ENCODE measurements at regions not wholly inside any gene's neighbourhood (a gene's known extent, or its start where the extent isn't known, plus 50 kb on each side); places are given as distances from the start of the nearest gene placed in this dataset.

- no peak for TF ChIP-seq CTCF (IDR thresholded peaks at IDR 0.05)
- no peak for TF ChIP-seq REST (IDR thresholded peaks at IDR 0.05; ENCODE audit: insufficient read depth in 1 of 2, low read depth in 2 of 2, low read length in 1 of 2)
- TF ChIP-seq SIN3A (IDR thresholded peaks at IDR 0.05; ENCODE audit: borderline replicate concordance, insufficient read depth, low read depth, low read length), result no peak
Observed at GRCh38 chr4:133856731-133857355, 344.7 kb downstream of the PABPC4L start.

All from Panc1 (cell line).